NCI-H2029 (cell line): ENCODE measurements at regions not wholly inside any gene's neighbourhood (a gene's known extent, or its start where the extent isn't known, plus 50 kb on each side); places are given as distances from the start of the nearest gene placed in this dataset.

ENCODE experiments used
- DNase-seq: peaks from one replicate; lab custom pipeline; 2025; lab: John Stamatoyannopoulos, UW

DNA sequence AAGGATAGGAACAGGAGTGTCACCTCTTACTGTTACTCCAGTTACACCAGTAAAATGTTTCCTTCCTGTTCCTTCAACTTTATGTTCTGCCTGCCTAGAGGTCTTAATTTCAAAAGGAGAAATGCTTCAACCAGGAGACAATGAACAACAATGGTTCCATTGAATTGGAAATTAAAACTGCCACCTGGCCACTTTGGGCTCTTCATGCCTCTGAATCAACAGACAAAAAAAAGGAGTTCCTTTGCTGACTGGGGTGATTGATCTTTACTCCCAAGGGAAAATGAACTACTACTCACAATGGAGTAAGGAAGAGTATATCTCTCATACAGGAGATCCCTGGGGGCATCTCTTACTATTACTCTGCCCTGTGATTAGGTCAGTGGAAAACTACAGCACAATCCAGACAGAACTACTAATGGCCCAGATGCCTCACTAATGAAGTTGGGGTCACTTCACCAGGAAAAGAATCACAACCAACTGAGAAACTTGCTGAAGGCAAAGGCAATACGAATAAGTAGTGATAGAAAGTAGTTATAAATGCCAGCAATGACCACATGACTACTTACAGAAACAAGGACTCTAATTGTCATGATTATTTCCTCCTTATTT is 76.6 kb upstream of the PRDX6 start:
- DNase-seq = no peak

DNA sequence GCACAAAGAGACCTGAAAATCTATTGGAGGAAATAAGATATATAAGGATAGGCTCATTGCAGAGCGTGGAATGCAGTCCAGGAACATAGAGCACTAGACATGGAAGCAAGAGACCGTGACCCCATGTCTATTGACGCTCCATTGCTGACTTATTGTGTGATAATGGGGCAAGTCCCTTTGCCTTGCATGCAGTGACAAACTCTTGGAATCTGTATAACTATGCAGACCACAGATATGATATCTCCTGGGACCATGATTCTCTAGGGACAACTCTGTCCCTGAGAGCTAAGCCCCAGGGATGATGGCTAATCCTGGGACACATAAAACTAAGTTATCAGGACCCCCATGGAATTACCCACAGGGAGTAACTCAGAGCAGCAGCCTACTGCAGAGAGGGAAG is 73.1 kb upstream of the PRDX6 start:
- DNase-seq = no peak

DNA sequence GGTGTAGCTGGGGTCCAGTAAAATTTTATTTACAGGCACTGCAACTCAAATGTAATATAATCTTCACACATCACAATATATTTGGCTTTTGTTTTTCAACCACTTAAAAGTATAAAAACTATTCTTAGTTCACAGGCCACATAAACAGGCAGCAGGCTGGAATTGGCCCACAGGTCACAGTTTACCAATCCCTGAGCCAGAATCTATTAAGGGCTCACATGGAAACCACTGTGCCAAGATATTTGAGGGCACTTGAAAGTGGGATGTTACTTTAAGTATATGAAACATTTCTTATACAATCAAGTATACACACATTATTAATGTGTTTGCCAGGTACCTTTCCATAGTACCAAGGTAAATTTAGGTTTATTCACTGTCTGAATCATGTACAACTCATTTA is 71.9 kb upstream of the PRDX6 start:
- no peak for DNase-seq

DNA sequence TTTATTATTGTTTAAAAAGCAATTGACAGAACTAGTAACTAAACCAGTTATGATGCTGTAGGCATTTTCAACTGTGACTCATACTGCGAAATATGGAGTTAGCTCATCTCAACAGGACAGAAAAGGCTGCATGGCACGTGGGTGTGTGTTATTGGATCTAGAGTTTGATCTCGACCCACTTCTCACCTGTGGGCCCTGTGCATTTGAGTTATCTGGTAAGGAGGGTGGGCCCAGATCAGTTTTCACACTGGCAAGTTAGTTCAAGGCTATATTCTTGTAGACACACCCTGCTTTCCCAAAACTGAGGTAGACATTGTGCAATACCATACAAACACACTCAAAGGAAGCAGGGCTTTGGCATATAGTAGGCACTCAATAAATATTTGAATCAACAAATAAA is 71.3 kb upstream of the PRDX6 start:
- DNase-seq = no peak

DNA sequence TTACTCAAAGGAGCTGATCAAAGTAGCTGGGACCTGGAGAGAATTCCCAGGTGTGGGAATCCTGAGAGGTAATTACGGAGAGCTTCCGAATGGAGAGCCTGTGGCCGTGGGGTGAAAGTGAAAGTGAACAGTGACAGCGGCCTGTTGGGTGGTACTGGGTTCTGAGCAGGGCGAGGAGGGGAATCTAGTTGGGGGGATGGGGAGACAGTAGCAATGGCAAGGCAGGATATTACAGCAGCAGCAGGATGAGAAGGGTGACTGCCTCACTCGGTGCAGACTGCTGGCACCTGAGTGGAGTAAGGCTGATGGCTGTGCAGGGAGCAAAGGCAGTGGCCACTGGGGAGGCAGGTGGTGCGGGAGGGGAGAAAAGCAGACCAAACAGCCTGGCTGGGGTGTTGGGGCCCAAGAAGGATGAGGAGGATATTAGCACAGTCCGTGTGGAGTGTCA is 70.3 kb upstream of the PRDX6 start:
- peak; percentile 6 for DNase-seq

DNA sequence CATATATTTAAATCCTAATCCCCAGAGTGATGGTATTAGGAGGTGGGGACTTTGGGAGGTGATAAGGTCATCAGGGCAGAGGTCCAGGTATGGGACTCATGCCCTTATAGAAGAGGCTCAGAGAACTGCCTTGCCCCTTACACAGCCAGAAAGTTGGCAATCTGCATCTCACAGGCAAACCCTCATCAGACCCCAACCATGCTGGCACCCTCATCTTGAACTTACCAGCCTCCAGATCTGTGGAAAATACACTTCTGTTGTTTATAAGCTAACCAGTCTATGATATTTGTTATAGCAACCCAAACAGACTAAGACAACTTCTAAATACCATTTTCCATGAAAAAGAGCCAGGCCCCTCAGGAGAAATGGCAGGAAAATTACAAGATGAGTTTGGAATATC is 69.3 kb upstream of the PRDX6 start:
- DNase-seq = no peak

DNA sequence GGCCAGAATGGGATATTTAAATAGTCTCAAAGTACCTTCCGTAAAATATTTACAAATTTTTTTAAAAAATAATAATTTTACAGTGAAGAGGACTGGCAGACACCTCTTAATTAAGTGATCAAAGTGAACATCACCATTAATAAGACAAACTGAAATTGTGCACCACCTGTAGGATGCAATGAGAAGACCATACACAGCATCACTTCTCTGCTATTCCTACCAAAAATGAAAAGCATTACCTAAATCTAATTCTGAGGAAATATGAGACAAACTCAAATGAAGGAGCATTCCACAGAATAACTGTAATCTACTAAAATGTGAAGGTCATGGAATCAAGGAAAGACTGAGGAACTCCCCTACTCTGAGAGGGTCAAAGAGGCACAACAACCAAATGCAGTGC is 68.2 kb upstream of the PRDX6 start:
- no peak for DNase-seq

DNA sequence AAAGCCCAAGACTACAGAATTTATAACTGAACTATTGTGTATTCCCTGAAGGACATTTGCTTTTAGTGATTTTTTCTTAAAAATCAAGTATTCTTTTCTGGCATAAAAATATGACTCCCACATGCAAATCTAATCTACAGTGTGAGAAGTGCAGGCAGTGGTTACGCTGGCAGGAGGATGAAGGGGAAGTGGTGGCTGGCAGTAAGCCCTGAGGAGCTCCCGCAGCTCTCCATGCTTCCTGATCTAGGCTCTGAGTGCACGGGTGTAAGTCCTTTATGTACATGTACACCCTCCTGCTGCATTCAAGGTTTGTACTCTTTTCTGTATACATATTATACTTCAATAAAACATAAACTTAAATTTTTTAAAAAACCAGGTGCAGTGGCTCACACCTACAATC is 67.5 kb upstream of the PRDX6 start:
- no peak for DNase-seq

DNA sequence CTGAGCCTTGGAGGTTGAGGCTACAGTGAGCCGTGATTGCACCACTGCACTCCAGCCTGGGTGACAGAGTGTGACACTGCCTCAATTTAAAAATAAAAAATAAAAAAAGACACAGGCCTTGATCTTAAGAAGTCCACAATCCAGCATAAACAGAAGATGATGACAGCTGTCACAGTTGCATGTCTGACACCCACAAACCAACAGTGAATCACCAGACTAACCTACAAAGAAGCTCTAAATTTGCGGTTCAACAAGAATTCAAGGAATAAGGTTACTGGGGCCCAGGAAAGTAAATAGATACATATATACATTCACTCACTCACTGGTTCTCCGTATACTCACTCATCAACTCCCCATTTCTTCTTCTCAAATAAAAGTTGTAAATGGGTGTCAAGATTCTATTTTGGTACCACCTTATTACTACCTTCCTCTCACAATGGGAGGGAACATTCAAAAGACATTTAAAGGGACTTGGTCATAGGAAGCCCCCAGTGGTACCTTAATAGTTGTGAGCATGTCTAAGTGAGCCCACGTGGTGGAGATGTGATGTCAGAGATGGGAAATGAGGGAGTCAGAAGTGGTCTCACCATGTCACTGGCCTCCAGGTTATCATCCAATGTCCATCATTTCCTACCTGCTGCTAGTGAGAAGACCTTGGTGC is 66.9 kb upstream of the PRDX6 start:
- no peak for DNase-seq

DNA sequence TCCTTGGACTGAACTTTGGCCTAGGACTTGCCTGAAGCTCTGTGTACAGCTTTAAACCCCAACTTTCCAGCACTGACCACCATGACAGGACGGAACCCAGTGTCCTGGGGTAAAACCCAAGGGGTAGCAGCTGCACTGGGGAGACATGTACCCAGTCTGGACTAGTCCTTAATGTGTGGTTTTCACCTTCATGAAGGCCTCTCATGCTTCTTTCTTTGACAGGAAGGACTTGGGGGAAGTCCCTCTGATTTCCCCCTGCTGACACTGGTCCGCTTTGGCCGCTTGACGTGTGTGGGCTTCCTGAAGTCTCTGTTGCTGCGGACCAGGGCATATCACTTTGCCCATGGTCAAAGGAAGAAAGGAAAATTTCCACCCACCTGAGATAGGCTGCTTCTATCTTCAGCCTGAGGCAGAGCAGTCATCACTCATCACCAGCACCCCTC is 66.3 kb upstream of the PRDX6 start:
- DNase-seq = no peak

DNA sequence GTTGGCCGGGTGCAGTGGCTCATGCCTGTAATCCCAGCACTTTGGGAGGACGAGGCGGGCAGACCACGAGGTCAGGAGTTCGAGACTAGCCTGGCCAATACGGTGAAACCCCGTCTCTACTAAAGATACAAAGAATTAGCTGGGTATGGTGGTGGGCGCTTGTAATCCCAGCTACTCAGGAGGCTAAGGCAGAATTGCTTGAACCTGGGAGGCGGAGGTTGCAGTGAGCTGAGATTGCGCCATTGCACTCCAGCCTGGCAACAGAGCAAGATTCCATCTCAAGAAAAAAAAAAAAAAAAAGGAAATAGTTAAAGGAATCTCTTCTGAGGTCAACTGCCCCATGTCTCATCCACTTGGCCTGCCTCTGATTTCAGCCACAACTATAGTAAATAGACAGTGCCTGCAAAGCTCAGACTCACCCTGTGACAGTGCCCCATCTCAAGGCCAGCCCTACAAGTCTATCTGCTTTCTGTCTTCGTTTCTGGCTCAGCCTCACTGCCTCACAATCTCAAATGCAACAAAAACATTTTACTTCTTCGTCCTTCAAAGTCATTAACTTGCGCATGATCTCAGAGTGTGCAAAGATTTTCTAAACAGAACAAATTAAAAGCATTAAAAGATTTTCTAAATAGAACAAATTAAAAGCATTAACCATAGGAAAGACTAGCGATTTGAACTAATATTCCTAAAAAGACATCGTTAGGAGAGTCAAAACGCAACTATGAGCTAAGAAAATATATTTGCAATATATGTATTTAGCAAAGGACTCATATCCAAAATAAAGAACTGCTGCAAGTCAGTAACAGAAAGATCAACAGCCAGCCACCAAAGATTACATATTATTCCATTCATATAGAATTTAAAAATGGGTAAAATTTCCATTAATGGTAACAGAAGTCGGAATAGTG is 65.0 kb upstream of the PRDX6 start:
- no peak for DNase-seq

DNA sequence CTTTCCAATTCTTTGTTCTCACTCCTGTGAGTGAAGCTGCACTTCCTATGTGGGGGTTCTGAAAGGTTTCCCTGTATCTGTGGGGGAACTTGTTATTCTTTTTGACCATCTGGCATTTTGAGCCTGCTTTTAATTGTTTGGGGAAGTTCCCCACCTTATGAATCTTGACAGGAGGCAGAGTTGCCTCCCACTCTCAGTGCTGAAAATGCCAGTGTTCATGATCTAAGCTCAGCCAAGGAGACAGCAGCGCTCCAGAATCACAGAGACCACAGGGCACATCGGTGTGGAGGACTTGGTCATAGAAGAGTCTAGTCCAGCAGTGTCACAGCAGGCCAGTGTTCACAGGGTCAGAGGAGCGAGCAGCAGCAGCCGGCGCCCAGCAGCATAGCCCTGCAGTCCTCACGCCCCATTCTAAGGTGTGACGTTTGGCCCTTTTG is 63.8 kb upstream of the PRDX6 start:
- DNase-seq = no peak

DNA sequence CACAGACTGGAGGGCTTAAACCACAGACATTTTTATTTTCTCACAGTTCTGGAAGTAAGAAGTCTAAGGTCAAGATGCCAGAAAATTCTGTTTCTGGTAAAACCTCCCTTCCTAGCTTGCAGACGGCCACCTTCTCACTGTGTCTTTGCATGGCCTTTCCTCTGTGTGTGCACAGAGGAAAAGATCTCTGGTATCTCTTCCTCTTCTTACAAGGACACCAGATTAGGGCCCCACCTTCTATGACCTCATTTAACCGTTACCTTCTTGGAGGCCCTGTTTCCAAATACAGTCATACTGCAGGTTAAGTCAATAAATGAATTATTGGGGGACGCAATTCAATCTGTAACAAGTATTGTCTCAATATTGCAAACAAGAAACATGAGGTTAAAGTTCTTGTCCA is 63.0 kb upstream of the PRDX6 start:
- DNase-seq = no peak

DNA sequence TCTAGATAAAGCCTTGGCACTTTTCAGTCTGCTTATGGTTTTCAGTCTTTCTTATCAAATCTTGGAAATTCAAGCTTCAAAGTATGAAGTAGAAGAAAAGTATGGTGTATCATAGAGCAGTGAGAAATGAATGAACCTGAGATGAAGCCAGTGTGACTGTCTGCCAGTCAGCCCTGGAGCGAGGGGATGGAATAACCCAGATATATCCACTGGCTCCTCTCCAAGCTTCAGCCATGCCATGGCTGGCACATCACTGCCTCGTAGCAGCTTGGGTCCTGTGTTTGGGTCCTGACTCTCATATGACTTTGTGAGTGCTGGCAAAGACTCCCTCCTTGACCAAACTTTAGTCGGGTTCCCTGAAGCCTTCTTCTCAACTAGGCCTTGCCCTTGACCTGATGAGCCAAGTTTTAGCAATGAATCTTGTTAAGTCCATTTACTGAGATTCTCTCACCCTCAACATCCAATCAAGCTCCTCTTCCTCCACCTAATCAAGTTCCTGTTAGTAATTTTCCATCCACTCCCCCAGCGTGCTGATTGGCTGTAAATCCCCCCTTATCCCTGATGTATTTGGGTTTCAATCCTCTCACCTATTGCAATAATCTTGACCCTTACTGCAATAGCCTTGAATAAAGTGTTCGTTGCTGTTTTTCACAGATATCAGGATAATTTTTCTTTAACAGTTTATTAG is 62.5 kb upstream of the PRDX6 start:
- DNase-seq = no peak

DNA sequence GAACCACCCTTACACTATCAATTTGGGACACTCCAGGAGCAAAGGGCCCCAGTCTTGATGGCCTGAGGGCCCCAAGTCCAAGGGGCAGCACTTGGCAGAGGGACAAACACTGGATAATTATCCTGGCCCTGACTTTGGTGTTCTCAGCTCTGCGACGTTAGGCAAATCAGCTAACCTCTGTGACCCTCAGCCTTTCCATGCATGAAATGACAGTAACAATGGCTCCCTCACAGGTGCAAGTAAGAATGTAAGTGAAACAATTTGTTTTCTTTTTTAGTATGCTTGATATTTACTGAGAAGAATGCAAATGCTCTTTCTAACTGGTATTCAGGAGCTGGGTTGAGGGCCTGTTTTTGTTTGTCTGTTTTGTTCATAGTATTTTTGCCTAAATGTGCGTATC is 61.6 kb upstream of the PRDX6 start:
- no peak for DNase-seq

DNA sequence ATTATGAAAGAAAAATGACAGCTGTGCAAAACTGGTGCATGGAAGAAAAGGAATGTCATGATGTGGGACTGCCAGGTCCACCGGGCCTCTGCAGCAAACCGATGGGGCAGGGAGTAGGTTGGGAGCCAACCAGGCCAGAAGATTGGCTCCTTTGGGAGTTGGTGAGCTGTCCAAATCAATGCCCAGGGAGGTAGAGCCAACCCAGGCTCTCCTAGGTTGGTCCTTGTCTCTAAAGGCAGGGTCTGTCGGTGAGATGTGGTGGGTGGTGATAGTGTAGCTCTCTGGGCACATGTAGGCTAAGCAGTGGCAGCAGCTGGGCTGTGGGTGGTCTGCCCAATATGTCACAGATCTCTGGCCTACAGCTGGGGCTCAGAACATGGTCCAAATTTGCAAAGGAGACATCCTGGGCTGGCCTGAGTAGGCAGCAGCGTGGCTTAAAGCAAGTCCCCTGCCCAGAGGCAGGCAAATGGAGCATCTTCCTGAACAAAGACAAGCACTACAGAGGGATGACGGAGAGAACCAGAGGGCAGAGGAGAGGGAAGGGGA is 61.2 kb upstream of the PRDX6 start:
- DNase-seq = no peak

DNA sequence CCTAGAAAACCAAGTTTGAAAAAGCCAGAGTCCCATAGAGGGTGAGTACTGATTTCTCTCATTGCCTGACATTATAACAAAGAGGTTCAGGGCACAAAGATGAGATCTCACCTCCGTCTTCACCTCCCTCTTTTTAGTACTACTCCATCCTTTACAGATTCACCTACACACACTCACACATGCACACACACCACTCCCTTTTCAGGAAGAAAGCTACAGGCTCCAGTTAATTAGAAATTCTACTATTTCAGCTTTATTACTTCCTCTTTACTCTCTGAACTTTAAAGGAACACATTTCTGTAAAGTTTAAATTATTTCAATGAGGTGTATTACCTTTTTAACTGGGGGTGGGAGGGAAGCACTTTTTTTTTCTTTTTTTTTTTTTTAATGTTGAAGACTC is 59.6 kb upstream of the PRDX6 start:
- DNase-seq = no peak

DNA sequence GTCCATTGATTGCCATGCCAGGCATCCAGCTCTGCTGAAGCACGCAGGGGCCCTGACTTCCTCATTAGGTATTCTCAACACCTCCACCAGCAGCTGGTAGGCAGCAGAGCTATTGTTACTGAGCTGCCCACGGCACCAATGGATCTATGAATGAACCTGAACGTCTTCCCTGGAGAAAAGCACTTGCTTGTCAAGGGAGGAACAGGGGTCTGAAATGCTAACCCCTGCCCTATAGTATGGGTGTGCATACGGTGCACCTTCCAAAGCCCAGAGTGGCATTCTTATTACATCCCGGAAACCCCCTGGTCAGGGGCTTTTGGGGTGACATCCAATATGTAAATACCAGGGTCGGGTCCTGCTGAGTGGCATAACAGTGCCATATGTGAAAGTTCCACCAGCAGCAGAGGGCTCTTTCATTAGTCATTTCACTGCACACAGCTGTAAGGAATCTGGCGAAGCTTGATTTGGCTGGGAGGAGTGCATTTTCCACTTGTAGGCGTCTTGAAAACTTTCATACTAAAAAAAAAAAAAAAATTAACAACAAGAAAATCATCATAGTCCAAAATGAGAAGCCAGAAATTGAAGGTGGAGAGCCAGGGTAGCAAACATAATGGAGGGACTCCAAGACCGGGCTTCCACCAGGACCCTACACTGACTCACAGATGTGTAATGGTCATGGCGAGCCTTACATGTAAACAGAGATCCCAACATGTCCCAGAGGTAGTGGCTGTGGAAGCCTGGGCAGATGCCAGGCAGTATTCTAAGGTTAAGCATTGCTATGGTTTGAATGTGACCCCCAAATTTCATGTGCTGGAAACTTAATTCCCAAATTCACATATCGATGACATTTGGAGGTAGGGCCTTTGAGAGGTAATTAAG is 58.8 kb upstream of the PRDX6 start:
- no peak for DNase-seq

DNA sequence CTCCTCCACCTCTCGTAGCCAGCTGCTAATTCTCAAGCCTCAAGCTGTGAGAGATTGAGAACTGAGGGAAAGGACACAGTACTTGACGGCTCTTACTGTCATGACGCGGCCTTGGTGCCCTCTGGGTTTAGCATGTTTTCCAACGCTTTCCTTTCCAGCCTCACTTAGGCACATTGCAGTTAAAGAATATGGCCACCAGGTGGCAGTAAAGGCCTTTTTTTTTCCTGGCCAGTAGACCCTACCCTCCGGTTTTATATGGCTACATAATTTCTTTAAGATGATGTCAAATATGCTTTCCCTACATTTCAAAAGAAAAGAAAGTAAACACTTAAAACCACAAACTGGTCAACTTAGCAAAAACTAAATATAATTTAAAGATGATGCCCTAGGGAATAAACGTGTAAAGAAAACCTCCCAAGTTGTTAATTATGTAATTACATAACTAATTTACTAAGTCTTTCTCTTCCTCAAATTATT is 56.8 kb upstream of the PRDX6 start:
- peak; percentile 37 for DNase-seq

DNA sequence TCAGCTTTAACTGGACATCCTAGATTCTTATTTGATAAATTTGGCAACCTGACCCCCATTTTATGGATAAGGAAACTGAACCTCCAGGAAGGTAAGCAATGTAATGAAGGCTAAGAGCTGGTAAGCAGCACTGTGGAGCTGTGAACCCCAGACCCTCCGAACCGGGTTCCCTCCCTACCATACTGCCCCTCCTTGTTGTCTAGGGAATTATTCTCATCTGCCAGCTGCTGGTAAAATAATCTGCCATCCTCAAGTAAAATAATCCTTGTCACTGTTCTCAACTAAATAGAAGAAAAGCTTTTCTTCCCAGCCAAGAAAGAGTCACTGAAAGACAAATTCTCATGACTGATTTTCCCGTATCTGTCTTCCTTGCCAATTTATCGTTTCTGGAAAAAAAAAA is 55.8 kb upstream of the PRDX6 start:
- no peak for DNase-seq

DNA sequence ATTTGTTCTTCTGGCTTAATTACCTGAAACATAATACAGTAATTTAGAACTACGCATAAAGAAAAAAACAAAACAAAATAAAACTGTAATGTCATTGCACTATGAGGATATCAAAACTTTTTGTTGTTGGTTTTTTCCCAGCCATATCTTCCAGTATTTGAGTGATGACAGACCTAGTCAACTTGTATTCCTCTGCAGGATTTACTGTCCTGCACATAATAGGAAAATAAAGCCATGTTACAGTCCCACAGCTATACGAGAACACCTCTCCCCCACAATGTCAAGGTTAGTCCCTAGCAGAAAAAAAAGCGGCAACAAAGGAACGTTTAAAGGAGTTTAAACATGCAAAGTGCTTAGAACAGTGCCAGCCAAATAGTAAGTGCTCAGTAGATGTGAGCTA is 55.3 kb upstream of the PRDX6 start:
- DNase-seq = no peak
